EL (cell line): ENCODE measurements at regions not wholly inside any gene's neighbourhood (a gene's known extent, or its start where the extent isn't known, plus 50 kb on each side); places are given as distances from the start of the nearest gene placed in this dataset.
"Not testable (repeated sequence)": the region's sequence is repeated elsewhere in the genome, so short reads cannot be mapped to it uniquely, and the experiment has no call there.

Experiments
- DNase-seq: peaks from one replicate; pipeline ENCODE4 v3.0.0-alpha.2; 2016

- no peak for DNase-seq
Measured at GRCh38 chr5:128667751-128668150, 129.7 kb upstream of the FBN2 start.

DNA sequence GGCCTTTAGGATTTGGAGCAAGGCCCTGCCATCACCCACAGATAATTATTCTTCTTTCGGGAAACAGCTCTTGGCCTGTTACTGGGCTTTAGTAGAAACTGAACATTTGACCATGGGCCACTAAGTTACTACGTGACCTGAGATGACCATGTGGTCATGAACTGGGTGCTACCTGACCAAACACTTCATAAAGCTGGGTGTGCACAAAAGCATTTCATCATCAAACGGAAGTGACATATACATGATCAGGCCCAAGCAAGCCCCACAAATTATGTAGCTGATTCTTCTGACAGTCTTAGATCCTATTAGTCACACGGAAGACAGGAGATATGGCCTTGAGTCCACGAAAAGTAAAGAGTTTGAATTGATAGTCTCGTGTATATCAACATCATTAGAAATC is 130.9 kb upstream of the FBN2 start:
- DNase-seq, result no peak

DNA sequence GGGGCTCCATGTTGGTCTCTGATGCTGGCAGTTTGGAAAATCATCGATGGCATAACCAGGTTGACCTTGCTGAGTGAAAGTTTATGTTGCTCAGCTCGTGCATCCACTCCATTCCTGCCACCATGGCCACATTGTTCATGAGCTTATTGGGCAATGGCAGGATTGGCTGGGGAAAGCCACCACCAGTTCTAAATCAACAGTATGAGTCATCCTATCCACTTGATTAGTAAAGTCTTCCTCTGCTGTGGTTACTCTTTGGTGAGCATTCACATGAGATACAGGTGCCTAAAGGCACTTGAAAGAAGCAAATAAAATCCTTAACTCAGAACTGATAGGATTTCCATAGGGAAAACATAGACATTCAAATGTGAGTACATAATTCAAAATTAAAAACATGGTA is 131.8 kb upstream of the FBN2 start:
- peak; percentile 24 for DNase-seq

GRCh38 chr5:128671943-128672342 is 133.9 kb upstream of the FBN2 start:
- DNase-seq, result no peak

- no peak for DNase-seq
Measured at GRCh38 chr5:128673000-128673399, 135.0 kb upstream of the FBN2 start.

DNA sequence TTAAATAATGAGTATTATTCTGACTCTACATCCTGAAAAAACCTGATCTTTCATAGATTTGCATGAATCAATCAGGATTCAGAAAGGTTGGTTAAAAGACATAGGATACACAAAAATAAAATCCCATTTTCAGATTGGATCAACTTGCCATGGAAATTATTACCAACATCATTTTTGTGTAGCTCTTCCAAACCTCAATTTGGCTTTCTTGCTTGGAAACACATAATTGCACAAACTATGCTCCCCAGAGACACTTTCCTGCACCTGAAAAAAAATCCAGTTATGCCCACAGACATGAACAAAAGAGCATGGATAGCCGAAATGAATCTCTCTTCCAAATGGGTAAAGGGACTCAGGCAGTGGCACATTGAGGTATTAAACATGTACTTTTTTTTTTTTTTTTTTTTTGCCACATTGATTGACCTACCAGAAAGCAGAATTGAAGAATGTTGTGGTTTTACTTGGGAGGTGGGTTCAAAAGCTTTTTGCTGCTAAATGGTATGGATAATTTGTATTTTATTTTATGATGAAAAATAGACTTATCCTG is 135.4 kb upstream of the FBN2 start:
- DNase-seq, result no peak

DNA sequence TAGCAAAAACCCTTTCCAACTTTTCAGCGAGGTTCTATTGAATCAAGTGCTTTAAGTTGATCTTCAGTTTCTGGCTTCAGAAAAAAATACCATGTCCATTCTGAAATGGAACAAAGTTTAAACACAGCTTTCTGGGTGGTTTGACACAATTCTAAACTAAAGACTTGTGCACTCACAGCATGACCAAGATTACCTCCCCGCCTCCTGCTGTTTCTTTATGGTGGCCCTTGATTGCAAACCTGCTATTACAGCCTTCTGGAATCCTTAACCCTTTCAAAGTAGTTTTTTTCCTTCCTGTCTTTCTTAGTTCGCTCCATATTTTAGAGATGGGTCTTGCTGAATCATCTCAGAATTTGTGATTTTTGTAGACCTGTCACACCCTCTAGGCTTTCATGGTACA is 135.9 kb upstream of the FBN2 start:
- DNase-seq, result no peak

GRCh38 chr5:128674837-128675446 is 136.9 kb upstream of the FBN2 start:
- DNase-seq, result peak; percentile 65

GRCh38 chr5:128681096-128681495 is 143.1 kb upstream of the FBN2 start:
- DNase-seq, result peak; percentile 12

DNA sequence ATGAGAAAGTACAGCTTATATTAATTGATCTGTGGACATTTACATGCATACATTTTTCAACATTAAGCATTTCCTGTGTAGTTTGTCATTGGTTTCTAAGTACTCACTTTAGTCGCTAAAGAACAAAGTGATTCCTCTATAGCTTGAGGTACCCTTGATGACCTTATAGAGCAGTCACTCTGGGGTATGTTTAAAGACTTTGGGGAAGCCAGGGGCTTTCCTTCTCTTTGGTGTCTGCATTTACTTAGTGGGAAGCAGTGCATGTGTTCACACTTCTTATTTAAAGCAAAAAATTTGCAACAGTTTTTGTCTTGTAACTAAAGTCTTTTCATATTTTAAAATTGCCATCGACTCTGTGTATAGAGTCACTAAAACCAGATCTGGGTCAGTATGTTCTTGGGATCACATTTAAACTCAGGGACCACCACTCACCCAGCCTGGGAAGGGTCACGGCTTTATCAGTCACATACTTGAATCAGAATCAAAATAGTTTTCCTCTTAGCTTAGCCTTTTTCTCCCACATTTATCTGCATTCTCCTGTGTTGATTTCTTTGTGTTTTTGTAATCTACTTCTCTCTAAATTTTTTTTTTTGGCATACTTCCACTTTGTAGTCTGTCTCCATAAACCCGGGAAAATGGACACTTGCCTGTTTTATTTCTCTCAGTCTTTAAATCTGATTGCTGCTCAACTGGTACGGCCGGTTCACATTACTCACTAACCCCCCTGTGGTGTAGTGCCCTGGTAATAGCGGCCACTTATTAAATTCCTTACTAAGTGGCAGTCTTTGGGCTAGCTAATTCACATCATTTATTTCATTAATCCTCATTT is 143.9 kb upstream of the FBN2 start:
- peak; percentile 14 for DNase-seq

- DNase-seq, result no peak
Measured at GRCh38 chr5:128682669-128683068, 144.6 kb upstream of the FBN2 start.

- no peak for DNase-seq
Measured at GRCh38 chr5:128684961-128685360, 146.9 kb upstream of the FBN2 start.

GRCh38 chr5:128687930-128688329 is 149.9 kb upstream of the FBN2 start:
- no peak for DNase-seq

DNA sequence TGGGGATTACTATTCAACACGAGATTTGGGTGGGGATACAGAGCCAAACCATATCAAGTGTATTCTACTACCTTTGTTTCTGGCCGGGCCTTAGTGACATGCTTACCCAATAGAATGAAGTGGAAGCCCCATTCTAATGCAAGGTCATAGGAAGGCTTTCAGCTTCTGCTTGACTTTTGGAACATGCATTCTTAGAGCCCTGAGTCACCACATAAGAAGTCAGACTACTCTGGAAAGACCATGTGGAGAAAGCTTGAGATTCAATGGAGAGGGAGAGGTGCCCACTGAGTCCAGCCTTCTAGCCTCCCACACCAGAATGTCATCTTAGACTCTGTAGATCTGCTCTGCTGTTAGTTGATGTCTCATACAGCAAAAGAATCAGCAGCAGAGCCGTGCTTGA is 155.7 kb upstream of the FBN2 start:
- peak; percentile 57 for DNase-seq

DNA sequence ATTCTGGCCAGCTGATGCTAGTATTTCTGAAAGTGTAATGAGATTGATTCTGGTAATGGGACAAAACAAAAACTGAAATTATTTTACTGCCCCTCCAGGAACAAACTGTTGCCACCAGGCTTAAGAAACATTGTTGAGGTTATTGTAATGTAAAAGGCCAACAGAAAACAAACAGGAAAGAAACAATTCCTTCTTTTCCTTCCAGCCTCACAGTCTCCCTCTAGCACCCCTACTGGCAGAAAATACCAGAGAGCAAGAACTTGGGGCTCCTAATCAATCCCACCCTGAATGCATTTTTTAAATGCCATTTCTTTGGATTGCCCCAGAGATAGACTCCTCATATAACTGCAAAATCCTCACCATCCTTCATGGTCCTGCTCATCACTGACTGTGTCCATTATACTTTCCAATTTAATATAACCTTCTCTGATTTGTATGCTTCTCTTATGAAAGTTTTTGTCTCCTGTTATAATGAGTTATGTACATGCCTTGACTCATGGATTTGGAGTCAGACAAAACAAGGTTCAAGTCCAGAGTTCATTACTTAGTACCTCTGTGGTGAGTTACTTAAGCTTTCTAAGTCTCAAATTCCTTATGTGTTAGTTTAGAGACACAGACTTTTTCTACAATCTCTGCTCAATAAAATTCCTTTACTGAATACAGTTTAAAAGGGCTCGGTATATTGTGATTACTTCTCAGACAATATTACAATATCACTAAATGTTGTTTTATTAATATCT is 157.9 kb upstream of the FBN2 start:
- no peak for DNase-seq

DNA sequence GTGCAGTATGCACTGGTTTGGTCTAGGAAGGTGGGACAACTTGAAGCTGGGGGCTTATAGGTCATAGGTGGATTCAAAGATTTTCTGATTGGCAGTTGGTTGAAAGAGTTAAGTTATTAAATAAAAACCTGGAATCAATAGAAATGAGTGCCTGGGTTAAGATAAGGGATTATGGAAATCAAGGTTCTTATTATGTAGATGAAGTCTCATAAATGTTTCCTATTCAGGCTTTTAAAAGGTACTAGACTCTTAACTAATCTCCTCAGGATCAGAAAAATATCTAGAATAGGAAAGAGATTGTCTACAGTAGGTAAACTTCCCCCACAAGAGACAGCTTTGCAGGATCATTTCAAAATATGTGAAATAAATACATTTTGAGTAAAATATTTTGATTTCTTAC is 163.3 kb upstream of the FBN2 start:
- DNase-seq, result no peak

DNA sequence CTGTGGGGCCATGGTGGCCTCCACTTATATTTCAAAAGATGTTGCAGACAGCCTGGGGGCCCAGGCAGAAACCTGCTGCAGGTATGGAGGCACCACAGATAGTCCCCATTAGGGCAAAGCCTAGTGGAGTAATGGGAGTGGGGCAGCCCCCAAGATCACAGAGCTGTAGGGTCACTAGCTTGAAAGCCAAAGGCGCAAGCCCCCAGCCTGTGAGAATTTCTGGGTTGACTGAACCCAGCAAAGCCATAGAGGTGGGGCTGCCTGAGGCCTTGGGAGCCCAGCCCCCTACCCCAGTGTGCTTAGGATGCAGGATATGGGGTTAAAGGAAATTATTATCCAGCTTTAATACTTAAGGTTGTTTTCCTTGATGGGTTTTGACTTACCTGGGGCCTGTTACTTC is 165.3 kb upstream of the FBN2 start:
- no peak for DNase-seq

- DNase-seq, result no peak
Measured at GRCh38 chr5:128706269-128706668, 168.2 kb upstream of the FBN2 start.

- no peak for DNase-seq
Measured at GRCh38 chr5:128708841-128709240, 170.8 kb upstream of the FBN2 start.

DNA sequence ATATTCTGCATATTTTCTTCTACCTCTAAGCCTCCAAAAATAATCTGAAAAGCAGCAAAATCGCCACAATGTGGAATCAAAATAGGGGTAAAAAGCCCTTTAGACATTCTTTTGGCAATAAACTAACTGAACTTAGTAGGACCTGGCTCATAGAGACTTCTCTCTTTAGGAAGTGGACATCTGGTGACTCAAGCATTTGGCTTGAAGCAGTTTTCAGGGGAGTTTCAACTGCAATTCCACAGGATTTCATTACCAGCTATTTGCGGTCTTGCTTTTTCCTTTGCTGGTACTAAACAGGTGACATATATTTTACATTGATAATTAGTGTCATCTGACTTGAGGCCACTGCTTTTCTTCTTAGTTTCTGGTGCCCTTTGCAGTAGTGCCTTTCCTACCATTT is 173.2 kb upstream of the FBN2 start:
- DNase-seq, result no peak

- no peak for DNase-seq
Measured at GRCh38 chr5:128714551-128714950, 176.5 kb upstream of the FBN2 start.

DNA sequence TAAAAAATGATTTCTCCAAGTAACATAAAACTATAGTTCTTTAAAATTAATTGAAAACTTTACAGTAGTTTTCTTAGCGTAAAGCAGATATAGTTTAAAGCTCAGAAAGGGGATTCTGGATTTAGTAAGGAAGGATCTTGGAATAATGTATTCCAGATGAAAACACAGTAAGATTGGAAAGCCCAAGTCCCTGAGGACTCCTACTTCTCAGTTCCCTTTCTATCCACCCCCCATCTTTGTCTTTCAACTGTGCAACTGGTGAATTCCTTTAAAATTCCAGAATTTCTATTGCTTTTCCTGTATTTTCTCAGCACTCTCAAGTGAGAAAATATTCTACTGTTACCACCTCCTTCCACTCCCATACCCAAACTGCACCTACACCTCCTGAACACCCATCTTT is 184.5 kb upstream of the FBN2 start:
- no peak for DNase-seq

GRCh38 chr5:128730021-128730420 is 192.0 kb upstream of the FBN2 start:
- not testable (repeated sequence) for DNase-seq

- DNase-seq, result not testable (repeated sequence)
Measured at GRCh38 chr5:128735656-128736055, 197.6 kb upstream of the FBN2 start.
